ENCODE measurements at regions not wholly inside any gene's neighbourhood (a gene's known extent, or its start where the extent isn't known, plus 50 kb on each side); places are given as distances from the start of the nearest gene placed in this dataset.
A peak's percentile ranks its signal among the peaks of the same experiment; 100 is the strongest.

GRCh38 chr7:67854221-67855178 is 857.9 kb downstream of the TYW1 start:
- DNase-seq (ENCODE audit: low read depth, low spot score): no peak
- no peak for TF ChIP-seq CTCF (IDR thresholded peaks at IDR 0.05; ENCODE audit: insufficient read depth, low read length, missing control alignments)

GRCh38 chr7:67855322-67855721 is 858.7 kb downstream of the TYW1 start:
- DNase-seq (ENCODE audit: low read depth, low spot score): no peak
- no peak for TF ChIP-seq CTCF (IDR thresholded peaks at IDR 0.05; ENCODE audit: insufficient read depth, low read length, missing control alignments)
- ChIA-PET CTCF (no interaction called here), POLR2A (no interaction called here)
- H3K4me3 ChIP-seq (ENCODE audit: low read depth, low read length): no peak overlapping the region

More at GRCh38 chr7:67854221-67855178, 857.9 kb downstream of the TYW1 start:
- ChIA-PET CTCF (no interaction called here), POLR2A (no interaction called here)
- H3K4me3 ChIP-seq (ENCODE audit: low read depth, low read length): 0 out of 2 replicates have a peak overlapping the region, but pooled peaks have one; percentile 1

DNA sequence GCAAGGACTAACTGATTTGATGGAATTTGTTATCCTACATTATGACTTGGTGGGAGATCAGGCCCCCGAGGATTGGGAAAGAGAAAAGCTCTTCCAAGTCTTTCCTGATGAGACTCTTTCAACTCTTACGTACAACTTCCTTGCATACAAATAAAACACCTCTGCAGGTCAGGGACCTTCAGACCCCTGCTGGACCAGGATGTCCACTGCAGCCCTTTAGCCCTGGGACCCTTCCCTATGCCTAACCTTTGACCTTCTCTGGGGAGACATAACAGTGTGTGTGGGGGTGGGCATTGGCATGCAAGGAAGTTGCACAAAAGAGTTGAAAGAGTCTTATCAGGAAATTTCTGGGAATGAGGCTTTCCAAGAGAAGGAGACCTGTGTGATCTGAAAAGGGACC is 859.4 kb downstream of the TYW1 start:
- CTCF ChIA-PET: no interaction called here
- H3K4me3 ChIP-seq (ENCODE audit: low read depth, low read length): no peak overlapping the region
- TF ChIP-seq CTCF (IDR thresholded peaks at IDR 0.05; ENCODE audit: insufficient read depth, low read length, missing control alignments): no peak
- no peak for DNase-seq (ENCODE audit: low read depth, low spot score)
- POLR2A ChIA-PET: no interaction called here

DNA sequence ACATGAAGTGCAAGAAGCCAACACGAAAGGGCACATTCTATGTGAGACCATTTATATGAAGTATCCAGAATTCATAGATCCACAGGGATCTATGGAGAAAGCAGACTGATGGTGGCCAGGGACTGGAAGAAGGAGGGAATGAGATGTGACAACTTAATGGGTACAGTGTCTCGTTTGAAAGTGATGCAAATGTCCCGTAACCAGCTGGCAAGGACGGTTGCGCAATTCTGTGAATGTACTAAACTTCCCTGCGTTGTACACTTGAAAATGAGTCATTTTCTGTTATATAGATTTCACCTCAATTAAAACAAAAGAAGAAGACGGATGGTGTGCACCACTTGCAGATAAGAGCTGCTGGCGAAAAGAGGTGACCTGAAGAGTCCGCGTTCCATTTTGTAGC is 861.1 kb downstream of the TYW1 start:
- TF ChIP-seq CTCF (IDR thresholded peaks at IDR 0.05; ENCODE audit: insufficient read depth, low read length, missing control alignments): no peak
- POLR2A ChIA-PET: no interaction called here
- no peak for DNase-seq (ENCODE audit: low read depth, low spot score)

DNA sequence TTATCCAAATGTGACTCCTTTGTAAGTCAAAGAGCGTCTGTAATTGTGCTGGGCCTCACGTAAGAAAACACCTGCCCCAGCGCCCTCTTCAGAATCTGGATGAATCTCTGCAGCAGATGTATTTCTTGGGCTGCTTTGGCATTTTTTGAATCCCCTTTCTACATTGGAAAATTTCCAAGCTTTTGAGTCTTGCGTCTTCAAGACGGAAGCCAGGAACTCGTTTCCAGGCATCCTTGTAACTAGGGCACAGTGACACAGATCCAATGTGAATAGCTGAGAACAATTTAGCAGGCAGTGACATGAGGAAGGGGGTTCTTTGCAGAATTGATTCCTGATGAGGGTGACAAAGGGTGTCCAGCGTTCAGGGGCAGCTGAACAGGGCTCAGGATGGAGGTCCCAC is 862.3 kb downstream of the TYW1 start:
- no peak overlapping the region for H3K4me3 ChIP-seq (ENCODE audit: low read depth, low read length)
- TF ChIP-seq CTCF (IDR thresholded peaks at IDR 0.05; ENCODE audit: insufficient read depth, low read length, missing control alignments): no peak
- DNase-seq (ENCODE audit: low read depth, low spot score): no peak
- CTCF ChIA-PET: no interaction called here
- POLR2A ChIA-PET: no interaction called here

More for the DNA sequence above, 861.1 kb downstream of the TYW1 start:
- CTCF ChIA-PET: interaction anchor here (0.7 kb wide), 1 partner anchor 249 kb away, joined by 3 read pairs; no protein-coding TSS in a partner anchor
- no peak overlapping the region for H3K4me3 ChIP-seq (ENCODE audit: low read depth, low read length)

- ChIA-PET POLR2A (no interaction called here), CTCF (no interaction called here)
- DNase-seq (ENCODE audit: low read depth, low spot score): no peak
- H3K4me3 ChIP-seq (ENCODE audit: low read depth, low read length): no peak overlapping the region
- TF ChIP-seq CTCF (IDR thresholded peaks at IDR 0.05; ENCODE audit: insufficient read depth, low read length, missing control alignments): no peak
Observed at GRCh38 chr7:67863911-67864310, 867.3 kb downstream of the TYW1 start.
